Activated T-cell treated with anti-CD3 and anti-CD28 coated beads, Interleukin-2, amount 50 U/mL, for 24 hours (primary cell): ENCODE measurements at regions not wholly inside any gene's neighbourhood (a gene's known extent, or its start where the extent isn't known, plus 50 kb on each side); places are given as distances from the start of the nearest gene placed in this dataset.

Experiments used
- DNase-seq: peaks from one replicate; pipeline ENCODE4 v3.0.0-alpha.2; 2020
- H3K27ac Mint-ChIP-seq: 2 replicates; pipeline ENCODE4 v1.8.0; 2020; ENCODE audit warnings: mild to moderate bottlenecking, mixed read lengths
- H3K27me3 Mint-ChIP-seq: 2 replicates; pipeline ENCODE4 v1.8.0; 2020; ENCODE audit warnings: mixed read lengths
- H3K36me3 Mint-ChIP-seq: 2 replicates; pipeline ENCODE4 v1.8.0; 2020; ENCODE audit warnings: low read depth, mixed read lengths
- H3K4me1 Mint-ChIP-seq: 2 replicates; pipeline ENCODE4 v1.8.0; 2020; ENCODE audit warnings: low read depth, mixed read lengths
- H3K4me3 Mint-ChIP-seq: 2 replicates; pipeline ENCODE4 v1.8.0; 2020; ENCODE audit warnings: mild to moderate bottlenecking, moderate library complexity, mixed read lengths
- H3K9me3 Mint-ChIP-seq: 2 replicates; pipeline ENCODE4 v1.8.0; 2020; ENCODE audit warnings: mixed read lengths

- no peak overlapping the region for H3K27ac Mint-ChIP-seq
- DNase-seq = no peak
- H3K9me3 Mint-ChIP-seq = no peaks in the 10 kb centered on the region
- peaks cover 7% of the 10 kb centered on the region for H3K27me3 Mint-ChIP-seq
- no peak overlapping the region for H3K4me3 Mint-ChIP-seq
- no peaks in the 10 kb centered on the region for H3K36me3 Mint-ChIP-seq
- H3K4me1 Mint-ChIP-seq = no peaks in the 10 kb centered on the region
Measured at GRCh38 chr1:232182236-232182635, 447.7 kb downstream of the SIPA1L2 start.

- Mint-ChIP-seq H3K4me1 (no peaks in the 10 kb centered on the region), H3K27ac (no peak overlapping the region), H3K36me3 (no peaks in the 10 kb centered on the region), H3K27me3 (peaks cover 10% of the 10 kb centered on the region), H3K4me3 (no peak overlapping the region), H3K9me3 (no peaks in the 10 kb centered on the region)
- DNase-seq = no peak
Measured at GRCh38 chr1:232180779-232181136, 449.2 kb downstream of the SIPA1L2 start.

- no peak overlapping the region for H3K27ac Mint-ChIP-seq
- H3K4me1 Mint-ChIP-seq = no peaks in the 10 kb centered on the region
- no peaks in the 10 kb centered on the region for H3K9me3 Mint-ChIP-seq
- no peak for DNase-seq
- H3K36me3 Mint-ChIP-seq = no peaks in the 10 kb centered on the region
- H3K27me3 Mint-ChIP-seq = peaks cover 11% of the 10 kb centered on the region
- no peak overlapping the region for H3K4me3 Mint-ChIP-seq
Measured at GRCh38 chr1:232179896-232180778, 449.8 kb downstream of the SIPA1L2 start.

- Mint-ChIP-seq H3K27me3 (peaks cover 11% of the 10 kb centered on the region), H3K36me3 (no peaks in the 10 kb centered on the region), H3K27ac (no peak overlapping the region), H3K4me1 (no peaks in the 10 kb centered on the region), H3K9me3 (no peaks in the 10 kb centered on the region), H3K4me3 (no peak overlapping the region)
- DNase-seq = no peak
Measured at GRCh38 chr1:232178191-232178590, 451.7 kb downstream of the SIPA1L2 start.

DNA sequence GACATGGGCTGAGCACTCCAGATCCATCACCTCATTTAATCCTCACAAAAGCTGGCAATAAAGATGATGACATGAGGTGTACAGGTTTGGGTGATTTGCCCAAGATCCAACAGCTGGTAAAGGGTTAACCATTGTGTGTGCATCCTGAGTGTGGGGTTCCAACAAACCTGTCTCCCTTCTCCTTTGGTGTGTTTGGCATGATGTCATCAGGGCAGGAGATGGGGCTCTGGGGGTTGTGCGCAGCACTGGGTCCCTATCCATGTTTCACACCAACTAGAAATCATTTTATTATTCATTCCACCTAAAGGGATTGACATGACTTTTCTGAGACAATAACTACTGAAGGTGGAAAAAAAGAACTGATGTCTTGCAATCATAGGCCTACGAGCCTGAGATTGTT, 452.5 kb downstream of the SIPA1L2 start:
- Mint-ChIP-seq H3K27ac (no peak overlapping the region), H3K9me3 (no peaks in the 10 kb centered on the region), H3K4me3 (no peak overlapping the region), H3K4me1 (peaks cover 3% of the 10 kb centered on the region), H3K27me3 (peaks cover 11% of the 10 kb centered on the region), H3K36me3 (no peaks in the 10 kb centered on the region)
- no peak for DNase-seq

DNA sequence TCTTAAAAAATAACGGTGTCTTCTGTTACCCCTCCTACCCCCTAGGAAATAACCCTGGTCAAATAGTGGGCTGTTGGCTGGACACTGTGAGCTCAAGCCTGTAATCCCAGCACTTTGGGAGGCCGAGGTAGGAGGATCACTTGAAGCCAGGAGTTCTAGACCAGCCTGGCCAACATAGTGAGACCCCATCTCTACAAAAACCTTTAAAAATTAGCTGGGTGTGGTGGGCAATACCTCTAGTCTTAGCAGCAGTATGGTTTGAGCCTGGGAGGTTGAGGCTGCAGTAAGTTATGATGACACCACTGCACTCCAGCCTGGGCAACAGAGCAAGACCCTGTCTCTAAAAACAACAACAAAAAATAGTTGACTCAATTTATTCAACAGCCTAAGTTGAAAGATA, 453.7 kb downstream of the SIPA1L2 start:
- Mint-ChIP-seq H3K27me3 (peaks cover 11% of the 10 kb centered on the region), H3K27ac (no peak overlapping the region), H3K4me1 (peaks cover 8% of the 10 kb centered on the region), H3K36me3 (no peaks in the 10 kb centered on the region), H3K4me3 (no peak overlapping the region), H3K9me3 (no peaks in the 10 kb centered on the region)
- no peak for DNase-seq

DNA sequence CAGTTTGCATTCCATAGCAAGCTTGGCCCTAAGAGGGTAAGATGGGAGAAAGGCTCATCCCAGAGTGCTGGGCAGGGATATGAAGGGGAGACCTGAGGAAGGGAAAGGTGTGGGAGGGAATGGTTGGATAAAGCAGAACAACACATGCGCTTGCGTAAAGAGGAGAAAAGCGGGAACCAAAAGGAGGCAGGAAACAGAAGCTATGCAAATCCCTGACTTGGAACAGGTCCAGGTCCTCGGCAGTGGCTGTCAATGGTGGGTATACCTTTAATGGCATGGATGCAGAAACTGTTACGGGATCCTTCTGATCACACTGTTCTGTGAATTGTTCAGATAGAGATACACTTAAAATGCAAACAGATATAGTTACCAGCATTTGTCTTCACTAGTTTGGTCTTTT, 455.6 kb downstream of the SIPA1L2 start:
- peaks cover 8% of the 10 kb centered on the region for H3K4me1 Mint-ChIP-seq
- DNase-seq = no peak
- no peak overlapping the region for H3K27ac Mint-ChIP-seq
- H3K36me3 Mint-ChIP-seq = no peaks in the 10 kb centered on the region
- peaks cover 14% of the 10 kb centered on the region for H3K27me3 Mint-ChIP-seq
- no peak overlapping the region for H3K4me3 Mint-ChIP-seq
- H3K9me3 Mint-ChIP-seq = no peaks in the 10 kb centered on the region

- peaks cover 8% of the 10 kb centered on the region for H3K4me1 Mint-ChIP-seq
- H3K27ac Mint-ChIP-seq = no peak overlapping the region
- H3K9me3 Mint-ChIP-seq = no peaks in the 10 kb centered on the region
- H3K36me3 Mint-ChIP-seq = no peaks in the 10 kb centered on the region
- no peak overlapping the region for H3K4me3 Mint-ChIP-seq
- no peak for DNase-seq
- peaks cover 12% of the 10 kb centered on the region for H3K27me3 Mint-ChIP-seq
Measured at GRCh38 chr1:232172563-232172962, 457.4 kb downstream of the SIPA1L2 start.

- no peaks in the 10 kb centered on the region for H3K9me3 Mint-ChIP-seq
- H3K36me3 Mint-ChIP-seq = no peaks in the 10 kb centered on the region
- no peak for DNase-seq
- H3K27ac Mint-ChIP-seq = no peak overlapping the region
- peaks cover 16% of the 10 kb centered on the region for H3K27me3 Mint-ChIP-seq
- peaks cover 8% of the 10 kb centered on the region for H3K4me1 Mint-ChIP-seq
- H3K4me3 Mint-ChIP-seq = no peak overlapping the region
Measured at GRCh38 chr1:232170909-232171308, 459.0 kb downstream of the SIPA1L2 start.

DNA sequence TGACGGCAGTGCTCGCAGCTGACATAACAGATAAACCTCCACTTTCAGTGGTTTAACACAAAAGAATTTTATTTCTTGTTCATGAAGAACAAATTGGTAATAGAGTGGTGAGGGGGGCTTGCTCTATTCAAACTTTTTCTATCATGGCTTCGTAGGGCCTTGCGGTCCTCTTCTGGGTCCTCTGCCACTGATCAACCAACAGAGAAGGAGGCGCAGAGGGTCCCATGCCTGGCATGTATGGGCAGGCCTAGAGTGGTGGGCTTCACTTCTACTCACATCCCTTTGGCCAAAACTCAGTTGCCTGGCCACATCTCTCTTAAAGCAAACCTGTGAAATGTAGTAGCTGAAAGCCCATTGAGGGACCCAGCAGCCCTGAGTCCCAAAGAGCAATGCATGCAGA, 460.5 kb downstream of the SIPA1L2 start:
- H3K36me3 Mint-ChIP-seq = no peaks in the 10 kb centered on the region
- peaks cover 13% of the 10 kb centered on the region for H3K27me3 Mint-ChIP-seq
- no peak for DNase-seq
- H3K4me1 Mint-ChIP-seq = peaks cover 8% of the 10 kb centered on the region
- no peak overlapping the region for H3K4me3 Mint-ChIP-seq
- no peak overlapping the region for H3K27ac Mint-ChIP-seq
- no peaks in the 10 kb centered on the region for H3K9me3 Mint-ChIP-seq

GRCh38 chr1:232168508-232168907, 461.4 kb downstream of the SIPA1L2 start:
- no peak for DNase-seq
- H3K9me3 Mint-ChIP-seq = no peaks in the 10 kb centered on the region
- no peaks in the 10 kb centered on the region for H3K36me3 Mint-ChIP-seq
- no peak overlapping the region for H3K4me3 Mint-ChIP-seq
- H3K27ac Mint-ChIP-seq = no peak overlapping the region
- H3K4me1 Mint-ChIP-seq = peaks cover 8% of the 10 kb centered on the region
- peaks cover 8% of the 10 kb centered on the region for H3K27me3 Mint-ChIP-seq

DNA sequence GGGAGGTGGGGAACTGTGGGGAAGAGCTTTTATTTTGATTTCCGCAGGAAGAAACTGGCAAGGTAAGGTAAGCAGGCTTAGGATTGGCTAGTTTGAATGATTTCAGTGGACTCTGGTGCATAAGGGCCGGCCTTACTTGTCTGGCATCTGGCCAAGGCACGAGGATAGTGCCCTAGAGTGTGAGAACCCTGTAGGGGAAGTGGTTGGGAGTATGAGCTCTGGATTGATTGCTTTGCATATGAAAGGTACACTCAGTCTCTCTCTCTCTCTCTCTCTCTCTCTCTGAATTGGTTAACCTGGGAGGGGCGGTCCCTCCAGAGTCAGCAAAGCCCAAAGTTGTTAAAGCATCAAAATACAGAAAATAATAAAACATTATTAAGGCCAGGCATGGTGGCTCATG, 463.0 kb downstream of the SIPA1L2 start:
- no peaks in the 10 kb centered on the region for H3K9me3 Mint-ChIP-seq
- no peak overlapping the region for H3K4me3 Mint-ChIP-seq
- peaks cover 8% of the 10 kb centered on the region for H3K27me3 Mint-ChIP-seq
- H3K36me3 Mint-ChIP-seq = no peaks in the 10 kb centered on the region
- peaks cover under 1% of the 10 kb centered on the region for H3K4me1 Mint-ChIP-seq
- DNase-seq = no peak
- H3K27ac Mint-ChIP-seq = no peak overlapping the region

GRCh38 chr1:232164078-232164963, 465.6 kb downstream of the SIPA1L2 start:
- Mint-ChIP-seq H3K4me1 (no peaks in the 10 kb centered on the region), H3K9me3 (no peaks in the 10 kb centered on the region), H3K27me3 (peaks cover 5% of the 10 kb centered on the region), H3K4me3 (no peak overlapping the region), H3K36me3 (no peaks in the 10 kb centered on the region), H3K27ac (no peak overlapping the region)
- no peak for DNase-seq

GRCh38 chr1:232163533-232163932, 466.4 kb downstream of the SIPA1L2 start:
- Mint-ChIP-seq H3K9me3 (peaks cover 2% of the 10 kb centered on the region), H3K27ac (no peak overlapping the region)

GRCh38 chr1:232162001-232162400, 467.9 kb downstream of the SIPA1L2 start:
- peaks cover 5% of the 10 kb centered on the region for H3K27me3 Mint-ChIP-seq
- no peak for DNase-seq
- no peak overlapping the region for H3K4me3 Mint-ChIP-seq
- no peak overlapping the region for H3K27ac Mint-ChIP-seq
- peaks cover 3% of the 10 kb centered on the region for H3K9me3 Mint-ChIP-seq
- no peaks in the 10 kb centered on the region for H3K36me3 Mint-ChIP-seq
- H3K4me1 Mint-ChIP-seq = no peaks in the 10 kb centered on the region

More at GRCh38 chr1:232163533-232163932, 466.4 kb downstream of the SIPA1L2 start:
- no peaks in the 10 kb centered on the region for H3K4me1 Mint-ChIP-seq
- H3K4me3 Mint-ChIP-seq = no peak overlapping the region
- peaks cover 5% of the 10 kb centered on the region for H3K27me3 Mint-ChIP-seq
- no peak for DNase-seq
- H3K36me3 Mint-ChIP-seq = no peaks in the 10 kb centered on the region
